MM.1S (cell line): ENCODE measurements at regions not wholly inside any gene's neighbourhood (a gene's known extent, or its start where the extent isn't known, plus 50 kb on each side); places are given as distances from the start of the nearest gene placed in this dataset.

Experiments
- DNase-seq: peaks from one replicate; pipeline ENCODE4 v3.0.0-alpha.2; 2015
- H2AFZ ChIP-seq: fragments of 300-600 bp; sonication (generic); 2 replicates; pipeline ENCODE4 v1.6.0; 2016; ENCODE audit warnings: antibody characterized with exemption, low read length
- H3F3A ChIP-seq: fragments of 300-600 bp; sonication (generic); 2 replicates; pipeline ENCODE4 v1.6.1; 2016; ENCODE audit warnings: mild to moderate bottlenecking, antibody characterized with exemption, low read length, moderate library complexity, mixed read lengths; ENCODE audit not compliant: insufficient read depth
- H3K27ac ChIP-seq: fragments of 300-600 bp; sonication (generic); 2 replicates; pipeline ENCODE4 v1.5.1; 2016; ENCODE audit warnings: mild to moderate bottlenecking, low read length
- H3K27me3 ChIP-seq: fragments of 300-600 bp; sonication (generic); replicated peaks from 2 replicates; pipeline ENCODE4 v1.6.0; 2016; ENCODE audit warnings: low read length; ENCODE audit not compliant: insufficient read depth
- H3K36me3 ChIP-seq: fragments of 300-600 bp; sonication (generic); replicated peaks from 2 replicates; pipeline ENCODE4 v1.6.1; 2016; ENCODE audit warnings: mild to moderate bottlenecking, low read length, mixed read lengths; ENCODE audit not compliant: insufficient read depth
- H3K4me1 ChIP-seq: fragments of 300-600 bp; sonication (generic); 2 replicates; pipeline ENCODE4 v1.6.1; 2016; ENCODE audit warnings: low read length, mixed read lengths
- H3K4me2 ChIP-seq: fragments of 300-600 bp; sonication (generic); 2 replicates; pipeline ENCODE4 v1.6.0; 2016; ENCODE audit warnings: low read depth, low read length
- H3K4me3 ChIP-seq: fragments of 300-600 bp; sonication (generic); 2 replicates; pipeline ENCODE4 v1.5.1; 2016; ENCODE audit warnings: low read length, mixed read lengths
- H3K79me2 ChIP-seq: fragments of 300-600 bp; sonication (generic); 2 replicates; pipeline ENCODE4 v1.6.1; 2016; ENCODE audit warnings: mixed run types, low read length, mixed read lengths
- H3K9ac ChIP-seq: fragments of 300-600 bp; sonication (generic); 2 replicates; pipeline ENCODE4 v1.6.1; 2016; ENCODE audit warnings: low read length, mixed read lengths
- H3K9me2 ChIP-seq: fragments of 300-600 bp; sonication (generic); replicated peaks from 2 replicates; pipeline ENCODE4 v1.6.1; 2016; ENCODE audit warnings: mild to moderate bottlenecking, low read length, mixed read lengths; ENCODE audit not compliant: insufficient read depth
- H3K9me3 ChIP-seq: fragments of 300-600 bp; sonication (generic); replicated peaks from 2 replicates; pipeline ENCODE4 v1.6.1; 2016; ENCODE audit warnings: mild to moderate bottlenecking, low read length, mixed read lengths; ENCODE audit not compliant: insufficient read depth
- H4K20me1 ChIP-seq: fragments of 300-600 bp; sonication (generic); 2 replicates; pipeline ENCODE4 v1.6.1; 2016; ENCODE audit warnings: mild to moderate bottlenecking, low read length, moderate library complexity, mixed read lengths; ENCODE audit not compliant: insufficient read depth
- CTCF ChIP-seq: fragments of 300-600 bp; sonication (generic); IDR thresholded peaks from 2 replicates; pipeline ENCODE4 v1.5.1; 2016; ENCODE audit warnings: antibody characterized with exemption, low read length, mixed read lengths
- EZH2 ChIP-seq: fragments of 300-600 bp; sonication (generic); optimal IDR thresholded peaks from 2 replicates; pipeline ENCODE3; 2017; ENCODE audit warnings: low read depth, mild to moderate bottlenecking, antibody characterized with exemption, low read length, mixed read lengths
- EZH2phosphoT487 ChIP-seq: fragments of 300-600 bp; sonication (generic); IDR thresholded peaks from 2 replicates; pipeline ENCODE4 v1.6.1; 2018; ENCODE audit warnings: antibody characterized with exemption, low read length

- Histone ChIP-seq H2AFZ (no peak overlapping the region), H3K36me3 (no peaks in the 10 kb centered on the region), H3K4me2 (no peak overlapping the region), H3K4me3 (no peak overlapping the region), H3K9ac (no peak overlapping the region), H4K20me1 (no peaks in the 10 kb centered on the region), H3K79me2 (no peaks in the 10 kb centered on the region), H3K9me2 (no peaks in the 10 kb centered on the region), H3K27ac (no peak overlapping the region), H3F3A (no peaks in the 10 kb centered on the region), H3K4me1 (no peaks in the 10 kb centered on the region), H3K9me3 (no peaks in the 10 kb centered on the region), H3K27me3 (no peaks in the 10 kb centered on the region)
- no peak for DNase-seq
- TF ChIP-seq EZH2phosphoT487: no peak
- no peak for TF ChIP-seq CTCF
Measured at GRCh38 chr9:124098141-124098905, 86.8 kb downstream of the LHX2 start.

DNA sequence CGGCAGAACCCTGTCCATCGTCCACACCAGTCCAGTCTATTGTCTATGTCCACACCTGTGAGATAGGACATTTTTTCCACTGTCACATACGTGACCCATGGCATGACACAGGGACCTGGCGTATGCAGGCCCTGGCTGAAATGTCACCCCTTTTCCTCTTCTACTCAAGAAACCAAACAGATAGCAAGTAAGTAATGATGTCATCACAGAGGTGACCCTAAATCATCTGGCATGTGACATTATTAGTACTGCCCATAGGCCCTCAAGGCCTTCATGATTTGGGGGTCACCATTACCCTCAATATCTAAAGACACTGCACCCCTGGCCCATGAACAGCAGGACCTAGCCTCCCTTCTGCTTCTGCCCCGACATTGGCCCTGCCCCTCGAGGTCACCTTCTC lies 88.3 kb downstream of the LHX2 start:
- no peak for TF ChIP-seq EZH2phosphoT487
- no peak for TF ChIP-seq EZH2
- TF ChIP-seq CTCF: no peak
- Histone ChIP-seq H3K4me3 (no peak overlapping the region), H3K4me2 (no peak overlapping the region)

DNA sequence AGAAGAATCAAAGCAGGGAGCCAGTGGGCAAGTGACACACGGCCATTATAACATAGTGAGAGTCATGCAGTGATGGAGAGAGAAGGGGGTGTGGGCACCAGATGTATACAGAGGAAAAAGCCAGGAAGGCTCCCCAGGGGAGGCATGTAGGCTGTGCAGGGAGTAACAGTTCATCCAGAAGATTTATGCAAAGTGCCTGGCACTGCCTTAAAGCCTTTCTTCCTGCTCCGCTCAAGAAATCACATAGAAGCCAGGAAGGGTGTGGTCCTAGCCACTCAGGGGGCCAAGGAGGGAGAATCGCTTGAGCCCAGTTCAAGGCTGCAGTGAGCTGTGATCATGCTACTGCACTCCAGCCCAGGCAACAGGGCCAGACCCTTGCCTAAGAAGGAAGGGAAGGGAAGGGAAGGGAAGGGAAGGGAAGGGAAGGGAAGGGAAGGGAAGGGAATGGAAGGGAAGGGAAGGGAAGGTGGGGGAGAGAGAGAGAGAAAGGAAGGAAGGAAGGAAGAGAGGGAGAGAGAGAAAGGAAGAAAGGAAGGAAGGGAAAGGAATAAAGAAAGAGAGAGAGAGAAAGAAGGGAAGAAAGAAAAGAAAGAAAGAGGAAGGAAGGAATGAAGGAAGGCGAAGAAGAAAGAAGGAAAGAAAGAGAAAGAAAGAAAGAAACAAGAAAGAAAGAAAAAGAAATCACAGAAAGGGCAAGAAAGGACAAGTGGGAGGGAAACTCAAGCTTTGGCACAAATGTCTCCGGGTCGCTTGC lies 89.8 kb downstream of the LHX2 start:
- no peaks in the 10 kb centered on the region for H3K9me2 ChIP-seq
- no peaks in the 10 kb centered on the region for H3K36me3 ChIP-seq
- H3K9ac ChIP-seq: no peak overlapping the region
- H3K9me3 ChIP-seq: no peaks in the 10 kb centered on the region
- H2AFZ ChIP-seq: no peak overlapping the region
- H3F3A ChIP-seq: no peaks in the 10 kb centered on the region
- no peaks in the 10 kb centered on the region for H3K4me1 ChIP-seq
- TF ChIP-seq EZH2phosphoT487 (no peak), EZH2 (no peak), CTCF (no peak)
- no peak overlapping the region for H3K27ac ChIP-seq
- no peaks in the 10 kb centered on the region for H3K79me2 ChIP-seq
- H3K4me2 ChIP-seq: no peak overlapping the region
- H3K4me3 ChIP-seq: no peak overlapping the region
- no peak for DNase-seq
- no peaks in the 10 kb centered on the region for H4K20me1 ChIP-seq
- H3K27me3 ChIP-seq: no peaks in the 10 kb centered on the region; the same call in 1 of the 2 replicates

More for the DNA sequence above, 88.3 kb downstream of the LHX2 start:
- Histone ChIP-seq H3K27ac (no peak overlapping the region), H3K9ac (no peak overlapping the region), H3K79me2 (no peaks in the 10 kb centered on the region), H3K4me1 (no peaks in the 10 kb centered on the region), H3K9me3 (no peaks in the 10 kb centered on the region), H3K27me3 (no peaks in the 10 kb centered on the region), H3K36me3 (no peaks in the 10 kb centered on the region), H2AFZ (no peak overlapping the region), H3F3A (no peaks in the 10 kb centered on the region), H4K20me1 (no peaks in the 10 kb centered on the region), H3K9me2 (no peaks in the 10 kb centered on the region)
- DNase-seq: no peak
